KG1 (cell line): ENCODE measurements at regions not wholly inside any gene's neighbourhood (a gene's known extent, or its start where the extent isn't known, plus 50 kb on each side); places are given as distances from the start of the nearest gene placed in this dataset.

ENCODE experiments used
- DNase-seq: peaks from one replicate; lab custom pipeline; 2025; lab: John Stamatoyannopoulos, UW

- no peak for DNase-seq
Observed at GRCh38 chr4:184528713-184529112, 54.4 kb upstream of the IRF2 start.

- no peak for DNase-seq
Observed at GRCh38 chr4:184528051-184528450, 53.7 kb upstream of the IRF2 start.

GRCh38 chr4:184526228-184526627 is 51.9 kb upstream of the IRF2 start:
- DNase-seq: no peak
